ENCODE measurements at regions not wholly inside any gene's neighbourhood (a gene's known extent, or its start where the extent isn't known, plus 50 kb on each side); places are given as distances from the start of the nearest gene placed in this dataset.

DNA sequence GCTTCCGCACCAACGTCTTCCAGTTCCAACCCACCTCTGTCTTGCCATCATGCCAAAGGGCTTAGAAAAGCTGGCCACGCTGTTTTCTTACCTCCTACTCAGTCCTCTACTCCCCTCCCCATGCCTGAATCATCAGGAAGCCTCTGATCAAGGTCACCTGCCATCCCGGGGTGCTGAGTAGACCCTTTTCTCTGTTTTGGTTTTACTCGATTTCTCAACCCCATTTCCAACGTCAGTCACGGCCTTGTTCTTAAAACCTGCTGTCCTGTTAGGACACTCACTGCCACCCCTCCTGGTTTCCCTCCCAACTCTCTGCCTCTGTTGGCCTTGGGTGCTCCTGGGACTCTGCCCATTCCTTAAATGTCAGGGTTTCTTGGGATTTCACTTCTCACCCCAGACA, 350.1 kb downstream of the FOXO1 start (continued):
- TF ChIP-seq, protein P1, sequence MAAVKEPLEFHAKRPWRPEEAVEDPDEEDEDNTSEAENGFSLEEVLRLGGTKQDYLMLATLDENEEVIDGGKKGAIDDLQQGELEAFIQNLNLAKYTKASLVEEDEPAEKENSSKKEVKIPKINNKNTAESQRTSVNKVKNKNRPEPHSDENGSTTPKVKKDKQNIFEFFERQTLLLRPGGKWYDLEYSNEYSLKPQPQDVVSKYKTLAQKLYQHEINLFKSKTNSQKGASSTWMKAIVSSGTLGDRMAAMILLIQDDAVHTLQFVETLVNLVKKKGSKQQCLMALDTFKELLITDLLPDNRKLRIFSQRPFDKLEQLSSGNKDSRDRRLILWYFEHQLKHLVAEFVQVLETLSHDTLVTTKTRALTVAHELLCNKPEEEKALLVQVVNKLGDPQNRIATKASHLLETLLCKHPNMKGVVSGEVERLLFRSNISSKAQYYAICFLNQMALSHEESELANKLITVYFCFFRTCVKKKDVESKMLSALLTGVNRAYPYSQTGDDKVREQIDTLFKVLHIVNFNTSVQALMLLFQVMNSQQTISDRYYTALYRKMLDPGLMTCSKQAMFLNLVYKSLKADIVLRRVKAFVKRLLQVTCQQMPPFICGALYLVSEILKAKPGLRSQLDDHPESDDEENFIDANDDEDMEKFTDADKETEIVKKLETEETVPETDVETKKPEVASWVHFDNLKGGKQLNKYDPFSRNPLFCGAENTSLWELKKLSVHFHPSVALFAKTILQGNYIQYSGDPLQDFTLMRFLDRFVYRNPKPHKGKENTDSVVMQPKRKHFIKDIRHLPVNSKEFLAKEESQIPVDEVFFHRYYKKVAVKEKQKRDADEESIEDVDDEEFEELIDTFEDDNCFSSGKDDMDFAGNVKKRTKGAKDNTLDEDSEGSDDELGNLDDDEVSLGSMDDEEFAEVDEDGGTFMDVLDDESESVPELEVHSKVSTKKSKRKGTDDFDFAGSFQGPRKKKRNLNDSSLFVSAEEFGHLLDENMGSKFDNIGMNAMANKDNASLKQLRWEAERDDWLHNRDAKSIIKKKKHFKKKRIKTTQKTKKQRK (IDR thresholded peaks at IDR 0.05; ENCODE audit: low read depth, low read length) = no peak
- TF ChIP-seq, protein P2, sequence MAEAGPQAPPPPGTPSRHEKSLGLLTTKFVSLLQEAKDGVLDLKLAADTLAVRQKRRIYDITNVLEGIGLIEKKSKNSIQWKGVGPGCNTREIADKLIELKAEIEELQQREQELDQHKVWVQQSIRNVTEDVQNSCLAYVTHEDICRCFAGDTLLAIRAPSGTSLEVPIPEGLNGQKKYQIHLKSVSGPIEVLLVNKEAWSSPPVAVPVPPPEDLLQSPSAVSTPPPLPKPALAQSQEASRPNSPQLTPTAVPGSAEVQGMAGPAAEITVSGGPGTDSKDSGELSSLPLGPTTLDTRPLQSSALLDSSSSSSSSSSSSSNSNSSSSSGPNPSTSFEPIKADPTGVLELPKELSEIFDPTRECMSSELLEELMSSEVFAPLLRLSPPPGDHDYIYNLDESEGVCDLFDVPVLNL (IDR thresholded peaks at IDR 0.05; ENCODE audit: low read depth, low read length) = no peak

DNA sequence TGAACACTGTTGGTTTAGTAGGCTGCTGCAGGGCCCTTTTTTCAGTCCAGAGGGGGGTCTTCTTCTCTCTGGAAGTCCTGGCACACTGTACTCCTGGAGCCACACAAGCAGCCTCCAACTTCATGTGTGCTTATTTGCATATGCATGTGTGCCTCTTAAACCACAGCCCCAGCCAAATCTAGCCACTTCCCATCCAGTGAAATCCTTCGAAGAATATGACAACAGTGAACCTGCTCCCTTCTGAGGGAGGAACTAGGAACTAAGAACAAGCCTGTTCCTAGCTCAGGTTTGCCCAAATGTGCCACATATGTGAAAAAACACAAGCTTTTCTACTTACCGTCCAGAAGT, 348.5 kb downstream of the FOXO1 start:
- H3K27ac ChIP-seq (ENCODE audit: control insufficient read depth, insufficient read depth) = no peak overlapping the region
- no peak overlapping the region for H3K4me3 ChIP-seq
- no peaks in the 10 kb centered on the region; a peak in 1 of 4 replicates for H3K27me3 ChIP-seq (replicated peaks in 1 of 2; ENCODE audit: control insufficient read depth in 2 of 2, insufficient read depth in 2 of 2, low read length in 1 of 2)
- H3K9me3 ChIP-seq (replicated peaks; ENCODE audit: control insufficient read depth, insufficient read depth, low read length) = no peaks in the 10 kb centered on the region
- intact Hi-C loops (cut with micrococcal nuclease; ENCODE audit: unreplicated experiment) = no loop called here
- no TSS peak for BruUV-seq (replicated peaks)
- 48% methylated on average over 2 of the region's 2 CpGs for WGBS (ENCODE audit: insufficient coverage, insufficient replicate concordance, low lambda C conversion rate, missing lambda C conversion rate)
- SMC1A ChIA-PET (ENCODE audit: uncharacterized antibody, unreplicated experiment) = no interaction called here
- TF ChIP-seq MYC (IDR thresholded peaks at IDR 0.05; ENCODE audit: insufficient read depth, insufficient read length, insufficient replicate concordance, low read length, severe bottlenecking) (no peak), MTA2 (IDR thresholded peaks at IDR 0.05; ENCODE audit: low read depth) (no peak), NFYB (IDR thresholded peaks at IDR 0.05; ENCODE audit: insufficient read depth, low read depth, low read length) (no peak), PML (IDR thresholded peaks at IDR 0.05; ENCODE audit: low read length) (no peak), NFIC (IDR thresholded peaks at IDR 0.05; ENCODE audit: low read depth, low read length) (no peak), TBL1XR1 (IDR thresholded peaks at IDR 0.05; ENCODE audit: low read depth, low read length) (no peak), RB1 (IDR thresholded peaks at IDR 0.05; ENCODE audit: borderline replicate concordance) (no peak), TCF12 (IDR thresholded peaks at IDR 0.05; ENCODE audit: low read depth, low read length) (no peak), KLF5 (IDR thresholded peaks at IDR 0.05; ENCODE audit: partially characterized antibody) (no peak), ZNF622 (IDR thresholded peaks at IDR 0.05) (no peak), SPI1 (IDR thresholded peaks at IDR 0.05; ENCODE audit: borderline replicate concordance, insufficient read depth, low read depth, low read length) (peak; percentile 27; the same call in 1 of the 2 replicates), ZNF274 (IDR thresholded peaks at IDR 0.05; ENCODE audit: insufficient read depth, insufficient read length) (no peak), RUNX3 (IDR thresholded peaks at IDR 0.05; ENCODE audit: low read length) (peak; percentile 39; the same call in 1 of the 2 replicates), POU2F2 (IDR thresholded peaks at IDR 0.05; ENCODE audit: borderline replicate concordance, low read depth, low read length) (peak; percentile 96; the same call in 2 of the 3 replicates), RAD21 (IDR thresholded peaks at IDR 0.05; ENCODE audit: insufficient read depth, low read depth, low read length) (no peak), TAF1 (IDR thresholded peaks at IDR 0.05; ENCODE audit: borderline replicate concordance, low read depth, low read length) (no peak)
- TF ChIP-seq, protein P3, sequence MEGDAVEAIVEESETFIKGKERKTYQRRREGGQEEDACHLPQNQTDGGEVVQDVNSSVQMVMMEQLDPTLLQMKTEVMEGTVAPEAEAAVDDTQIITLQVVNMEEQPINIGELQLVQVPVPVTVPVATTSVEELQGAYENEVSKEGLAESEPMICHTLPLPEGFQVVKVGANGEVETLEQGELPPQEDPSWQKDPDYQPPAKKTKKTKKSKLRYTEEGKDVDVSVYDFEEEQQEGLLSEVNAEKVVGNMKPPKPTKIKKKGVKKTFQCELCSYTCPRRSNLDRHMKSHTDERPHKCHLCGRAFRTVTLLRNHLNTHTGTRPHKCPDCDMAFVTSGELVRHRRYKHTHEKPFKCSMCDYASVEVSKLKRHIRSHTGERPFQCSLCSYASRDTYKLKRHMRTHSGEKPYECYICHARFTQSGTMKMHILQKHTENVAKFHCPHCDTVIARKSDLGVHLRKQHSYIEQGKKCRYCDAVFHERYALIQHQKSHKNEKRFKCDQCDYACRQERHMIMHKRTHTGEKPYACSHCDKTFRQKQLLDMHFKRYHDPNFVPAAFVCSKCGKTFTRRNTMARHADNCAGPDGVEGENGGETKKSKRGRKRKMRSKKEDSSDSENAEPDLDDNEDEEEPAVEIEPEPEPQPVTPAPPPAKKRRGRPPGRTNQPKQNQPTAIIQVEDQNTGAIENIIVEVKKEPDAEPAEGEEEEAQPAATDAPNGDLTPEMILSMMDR (IDR thresholded peaks at IDR 0.05 in 2 of 3, conservative IDR thresholded peaks at IDR 0.05 in 1 of 3; ENCODE audit: control insufficient read depth in 2 of 3, extremely low read depth in 1 of 3, insufficient read depth in 1 of 3, low read depth in 3 of 3, low read length in 3 of 3) = no peak
- RAD21 ChIA-PET (ENCODE audit: unreplicated experiment) = no interaction called here
- no peak overlapping the region for H2AFZ ChIP-seq (ENCODE audit: control insufficient read depth, low read depth, low read length)
- no peak; the same call in 2 of the 3 replicates for ATAC-seq
- no peak for FAIRE-seq
- POLR2A ChIA-PET = no interaction called here
- H3K79me2 ChIP-seq (ENCODE audit: control insufficient read depth, insufficient read depth, low read length) = no peaks in the 10 kb centered on the region
- CTCF ChIA-PET = no interaction called here
- H4K20me1 ChIP-seq (ENCODE audit: control insufficient read depth, insufficient read depth) = no peaks in the 10 kb centered on the region
- no peaks in the 10 kb centered on the region; the same call in 1 of the 2 replicates for H3K4me1 ChIP-seq (ENCODE audit: control insufficient read depth, insufficient read depth, low read length)
- no peak for DNase-seq (ENCODE audit: low read depth, low spot score)
- in situ Hi-C loops (cut with MboI) = no loop called here
- H3K36me3 ChIP-seq (ENCODE audit: control insufficient read depth in 2 of 2, insufficient read depth in 2 of 2, low read length in 1 of 2) = no peaks in the 10 kb centered on the region
- H3K4me2 ChIP-seq (ENCODE audit: control insufficient read depth, insufficient read depth) = no peak overlapping the region
- H3K9ac ChIP-seq (ENCODE audit: control insufficient read depth, insufficient read depth, low read length) = no peak overlapping the region
